HG03103 (cell line): ENCODE measurements at regions not wholly inside any gene's neighbourhood (a gene's known extent, or its start where the extent isn't known, plus 50 kb on each side); places are given as distances from the start of the nearest gene placed in this dataset.

Source experiments
- ATAC-seq: cut with Tn5 transposase; IDR thresholded peaks from one replicate; pipeline ENCODE4 v1.9.1; 2021; ENCODE audit warnings: low read depth; ENCODE audit not compliant: unreplicated experiment

GRCh38 chr3:139197251-139197650 is 146.6 kb upstream of the MRPS22 start:
- ATAC-seq = no peak

DNA sequence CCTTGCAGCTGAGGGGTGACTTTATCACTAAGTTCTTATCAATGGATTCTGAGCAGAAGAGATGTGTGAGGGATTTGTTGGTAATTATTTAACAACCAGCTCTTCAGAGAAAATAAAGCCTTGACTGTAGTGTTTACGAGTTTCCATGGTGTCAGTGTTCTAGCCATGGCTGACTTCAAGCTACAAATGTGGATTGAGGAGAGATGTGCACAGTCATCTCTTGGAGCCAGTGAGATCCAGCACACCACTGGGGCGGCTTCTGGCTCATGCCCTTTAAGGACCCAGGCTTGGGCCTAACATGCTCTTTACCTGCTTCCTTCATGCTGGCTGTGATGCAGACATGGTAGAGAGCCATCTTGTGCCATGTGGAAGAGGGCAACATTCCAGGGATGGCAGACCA is 145.6 kb upstream of the MRPS22 start:
- ATAC-seq = no peak

DNA sequence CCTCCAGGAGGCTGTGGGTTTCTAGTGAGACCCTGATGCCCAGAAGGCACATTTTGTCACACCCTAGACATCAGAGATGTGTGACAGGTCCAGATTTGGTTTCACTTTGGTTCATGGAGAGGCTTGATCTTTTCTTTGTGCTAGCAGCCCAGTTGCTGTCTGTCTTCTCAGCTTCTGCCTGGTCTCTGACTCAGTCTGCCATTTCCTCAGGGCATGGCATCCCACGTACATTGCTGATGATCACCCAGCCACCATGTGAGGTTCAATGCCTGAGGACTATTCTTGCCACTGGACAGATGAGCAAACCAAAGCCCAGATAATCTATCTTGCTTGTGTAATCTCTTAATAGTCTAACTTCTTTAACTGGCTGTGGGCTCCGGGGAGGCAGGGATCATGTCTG is 144.9 kb upstream of the MRPS22 start:
- ATAC-seq = no peak

DNA sequence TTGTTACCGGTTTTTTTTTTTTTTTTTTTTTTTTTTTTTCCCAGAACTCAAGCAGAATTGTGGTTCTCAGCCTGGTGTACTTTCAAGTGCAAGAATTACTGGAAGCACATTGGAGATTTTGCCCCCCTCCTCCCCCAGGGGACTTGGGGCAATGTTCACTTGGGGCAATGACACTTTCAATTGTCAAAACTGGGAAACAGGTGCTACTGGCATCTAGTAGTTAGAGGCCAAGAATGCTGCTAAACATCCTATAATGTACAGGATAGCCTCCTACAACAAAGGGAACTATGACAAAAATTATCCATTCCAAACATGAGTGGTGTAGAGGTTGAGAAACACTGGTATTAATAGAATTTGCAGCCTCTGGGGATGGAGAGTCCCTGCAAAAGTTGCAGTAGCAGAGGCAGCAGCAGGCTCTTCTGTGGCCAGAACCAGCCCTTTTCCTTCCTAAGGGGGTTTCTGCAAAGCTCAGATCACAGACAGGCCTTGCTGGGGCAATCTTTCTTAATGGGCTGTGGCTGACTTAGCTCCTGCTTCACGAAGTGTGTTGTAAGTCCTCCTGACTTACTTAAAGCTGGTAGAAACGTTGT is 144.3 kb upstream of the MRPS22 start:
- no peak for ATAC-seq

DNA sequence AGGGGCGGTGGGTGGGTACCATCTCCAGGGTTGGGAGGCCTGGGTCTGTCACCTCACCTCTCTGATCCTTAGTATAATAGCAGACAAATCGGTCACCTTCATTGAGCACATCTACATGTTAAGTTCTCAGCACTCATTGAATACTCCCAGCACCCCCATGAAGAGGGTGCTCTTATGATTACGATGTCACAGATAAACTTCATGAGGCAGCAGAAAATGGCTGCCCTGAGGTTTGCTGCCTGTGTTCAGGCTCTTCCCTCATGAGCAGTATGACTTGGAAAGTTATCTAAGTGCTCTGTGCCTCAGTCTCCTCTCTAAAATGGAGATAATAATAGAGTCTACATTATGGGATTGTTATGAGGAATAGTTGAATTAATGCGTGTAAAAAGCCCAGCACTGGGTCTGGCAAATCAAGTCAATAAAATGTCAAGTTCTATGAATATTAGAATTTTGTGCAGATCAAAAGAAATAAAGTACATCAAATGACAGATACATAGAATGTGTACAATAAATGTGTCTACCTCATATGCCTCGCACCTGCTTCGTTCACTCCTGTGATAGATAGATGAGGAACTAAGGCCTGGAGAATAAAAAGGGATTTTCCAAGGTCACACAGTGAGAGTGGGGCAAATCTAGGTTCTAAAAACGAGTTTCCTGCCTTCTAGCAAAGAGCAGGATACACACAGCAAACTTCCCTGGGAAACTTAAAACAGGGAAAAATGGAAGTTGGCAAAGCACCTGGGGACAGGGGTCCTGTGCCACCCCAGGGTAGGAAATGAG is 142.2 kb upstream of the MRPS22 start:
- no peak for ATAC-seq

GRCh38 chr3:139202226-139202958 is 141.4 kb upstream of the MRPS22 start:
- no peak for ATAC-seq

DNA sequence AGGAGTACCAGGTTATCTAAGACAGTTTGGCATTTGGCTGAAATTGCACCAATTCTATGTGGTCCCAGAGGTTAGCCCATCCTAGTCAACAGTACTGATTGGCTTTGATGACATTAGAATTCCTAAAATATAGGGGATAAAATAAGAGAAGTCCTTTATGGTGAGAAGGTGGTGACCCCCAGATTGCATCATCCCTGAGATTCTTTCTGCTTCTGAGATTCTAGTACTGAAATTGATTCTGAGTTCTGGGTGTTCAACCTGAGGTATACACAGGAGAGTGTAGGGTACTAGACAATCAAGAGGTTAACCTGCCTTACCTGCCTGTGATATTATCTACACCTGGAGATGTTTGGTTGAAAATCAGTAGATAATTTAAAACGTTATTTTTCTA is 140.9 kb upstream of the MRPS22 start:
- ATAC-seq = no peak

GRCh38 chr3:139203752-139204151 is 140.1 kb upstream of the MRPS22 start:
- no peak for ATAC-seq

- no peak for ATAC-seq
Observed at GRCh38 chr3:139204728-139205127, 139.1 kb upstream of the MRPS22 start.

DNA sequence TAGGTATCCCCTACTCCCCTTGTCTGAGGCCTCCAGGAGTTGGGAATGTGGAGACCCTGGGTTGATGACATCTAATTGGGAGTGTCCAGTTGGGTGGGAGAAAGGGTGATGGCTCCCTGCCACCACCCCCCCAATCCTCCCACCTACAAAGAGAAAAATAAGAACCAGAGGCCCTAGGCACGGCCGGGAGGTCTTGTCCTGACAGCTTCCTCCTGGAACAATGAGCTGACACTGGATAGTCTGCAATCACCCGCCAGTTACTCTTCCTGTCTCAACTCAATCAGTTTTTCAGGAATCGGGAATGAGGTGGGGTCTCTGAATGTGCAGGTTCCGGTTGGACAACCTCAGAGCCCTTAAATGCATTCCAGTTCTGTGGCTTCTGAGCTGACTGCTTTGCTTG is 129.9 kb upstream of the MRPS22 start:
- ATAC-seq = no peak

- no peak for ATAC-seq
Observed at GRCh38 chr3:139216958-139217357, 126.9 kb upstream of the MRPS22 start.

GRCh38 chr3:139217633-139218032 is 126.2 kb upstream of the MRPS22 start:
- no peak for ATAC-seq

DNA sequence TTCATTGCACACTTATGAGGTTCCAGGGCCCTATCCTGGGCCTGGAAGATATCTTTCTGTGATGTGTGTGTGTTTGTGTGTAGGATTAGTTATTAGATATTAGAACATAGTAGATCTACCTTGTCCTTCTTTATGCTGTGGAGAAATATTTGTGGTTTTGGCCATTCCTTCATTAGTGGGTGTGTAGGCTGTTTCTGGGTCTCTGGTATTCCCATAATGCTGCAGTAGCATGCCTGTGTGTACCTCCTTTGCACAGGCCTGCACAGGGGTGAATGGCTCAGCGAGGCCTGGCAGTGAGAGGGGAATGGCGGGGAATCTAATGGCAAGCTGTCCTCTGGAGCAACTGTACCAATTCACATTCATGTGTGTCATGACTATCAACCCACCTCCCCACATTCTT is 125.8 kb upstream of the MRPS22 start:
- no peak for ATAC-seq

DNA sequence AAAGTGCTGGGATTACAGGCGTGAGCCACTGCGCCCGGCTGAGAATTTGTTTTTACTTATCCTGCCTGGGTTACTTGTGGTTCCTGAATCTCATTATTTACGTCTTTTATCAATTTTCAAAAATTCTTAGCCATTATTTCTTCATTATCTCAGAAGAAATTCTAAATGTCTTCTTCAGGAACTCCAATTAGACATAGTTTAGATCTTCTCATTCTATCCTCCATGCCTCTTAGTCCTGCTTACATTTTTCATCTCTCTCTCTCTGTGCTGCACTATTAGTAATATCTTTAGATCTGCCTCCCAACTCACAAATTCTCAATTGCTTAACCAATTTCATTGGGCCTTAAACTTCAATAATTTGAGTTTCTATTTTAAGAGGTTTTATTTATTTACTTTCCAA is 124.4 kb upstream of the MRPS22 start:
- ATAC-seq = no peak

DNA sequence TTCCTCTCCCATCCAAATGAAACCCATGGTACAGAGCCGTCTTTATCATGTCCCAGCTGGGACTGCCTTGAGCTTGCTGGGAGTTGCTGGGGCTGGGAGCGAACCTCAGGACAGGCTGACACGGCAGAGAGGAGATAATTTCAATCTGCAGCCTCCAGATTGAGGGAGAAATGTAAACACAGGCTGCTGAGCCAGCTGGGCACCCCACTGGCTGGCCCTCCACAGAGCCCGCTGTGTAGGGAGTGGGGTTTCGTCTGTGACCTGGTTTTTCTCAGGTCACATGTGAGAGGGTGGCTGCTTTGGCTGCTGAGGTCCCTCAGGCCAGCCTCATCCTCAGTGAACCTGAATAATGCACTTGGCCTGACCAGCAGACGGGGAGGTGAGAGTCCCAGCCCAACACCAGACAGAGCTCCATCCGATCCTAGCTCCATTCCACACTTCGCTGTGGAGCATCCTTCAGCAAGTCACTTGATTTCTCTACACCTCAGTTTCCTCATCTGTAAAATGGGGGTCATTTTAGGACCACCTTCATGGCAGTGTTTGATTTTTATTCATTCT is 121.6 kb upstream of the MRPS22 start:
- no peak for ATAC-seq

GRCh38 chr3:139225548-139225947 is 118.3 kb upstream of the MRPS22 start:
- ATAC-seq = no peak

DNA sequence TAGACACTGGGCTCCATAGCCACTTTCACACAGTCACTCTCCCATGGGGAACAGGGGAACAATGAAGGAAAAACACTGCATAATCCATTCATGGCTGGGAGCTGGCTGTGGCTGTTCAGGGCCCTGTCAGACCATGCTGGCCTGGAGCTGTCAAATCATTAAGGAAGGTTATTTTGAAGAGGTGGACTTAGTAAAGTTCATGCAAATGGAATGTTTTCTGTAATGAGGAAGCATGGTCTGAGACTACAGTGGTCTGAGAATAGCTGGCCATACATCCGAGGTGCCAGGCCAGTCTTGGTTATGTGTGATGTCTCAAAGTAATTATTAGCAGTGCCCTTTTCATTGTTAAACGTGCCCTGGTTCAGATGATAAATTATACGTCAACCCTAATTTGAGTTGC is 117.1 kb upstream of the MRPS22 start:
- ATAC-seq = no peak

DNA sequence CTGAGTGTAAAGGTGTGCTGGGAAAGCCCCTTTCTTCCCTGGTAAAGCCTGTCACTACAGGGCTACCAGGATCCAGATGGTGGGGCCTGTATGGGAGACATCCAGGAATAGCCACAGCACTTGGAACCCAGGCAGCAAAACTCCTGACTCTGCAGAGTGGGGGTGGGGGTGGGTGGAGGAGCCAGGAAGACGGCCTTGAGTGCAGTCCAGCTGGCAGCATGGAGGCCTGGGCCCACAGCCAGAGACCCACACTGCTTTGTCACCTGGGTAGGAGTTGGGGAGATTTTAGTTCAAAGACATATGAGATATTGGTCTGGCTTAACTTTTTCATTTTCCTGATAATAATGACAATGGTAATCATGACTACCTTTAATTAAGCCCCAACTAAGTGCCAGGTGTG is 116.7 kb upstream of the MRPS22 start:
- no peak for ATAC-seq

DNA sequence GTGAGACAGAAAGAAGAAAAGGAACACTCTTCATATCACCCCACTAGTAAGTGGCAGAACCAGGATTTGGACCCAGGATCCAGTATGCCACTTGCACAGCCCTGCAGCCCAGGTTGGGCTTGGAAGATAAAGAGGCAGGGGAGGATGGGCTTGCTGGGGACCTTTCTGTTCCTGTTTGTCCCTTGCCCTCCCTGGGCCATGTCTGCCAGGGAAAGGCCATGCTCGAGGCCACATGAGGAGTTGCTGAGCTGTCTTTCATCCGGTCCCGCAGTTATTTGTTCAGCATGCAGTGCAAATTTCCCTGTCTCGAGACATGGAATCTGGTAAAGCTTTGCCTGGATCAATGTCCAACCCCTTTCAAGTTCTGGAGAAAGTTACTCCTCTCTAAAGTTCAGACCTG is 116.0 kb upstream of the MRPS22 start:
- ATAC-seq = no peak

DNA sequence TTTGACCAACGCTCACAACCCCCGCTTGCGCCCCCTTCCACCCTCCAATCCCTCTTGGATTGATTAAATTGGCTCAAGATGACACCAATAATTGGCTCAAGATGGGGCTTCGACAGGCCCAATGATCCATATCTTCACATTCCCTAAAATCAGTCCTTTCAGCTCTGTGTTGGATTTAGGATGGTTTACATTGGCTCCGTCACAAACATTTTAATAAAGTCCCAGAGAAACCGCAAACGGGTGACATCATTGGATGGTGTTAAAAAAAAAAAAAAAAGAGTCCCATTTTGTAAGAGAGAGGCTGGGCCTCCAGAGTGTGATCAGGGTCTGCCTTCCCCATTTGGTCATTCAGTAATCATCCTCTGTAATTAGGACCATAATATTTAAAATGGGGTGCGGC is 113.4 kb upstream of the MRPS22 start:
- no peak for ATAC-seq

DNA sequence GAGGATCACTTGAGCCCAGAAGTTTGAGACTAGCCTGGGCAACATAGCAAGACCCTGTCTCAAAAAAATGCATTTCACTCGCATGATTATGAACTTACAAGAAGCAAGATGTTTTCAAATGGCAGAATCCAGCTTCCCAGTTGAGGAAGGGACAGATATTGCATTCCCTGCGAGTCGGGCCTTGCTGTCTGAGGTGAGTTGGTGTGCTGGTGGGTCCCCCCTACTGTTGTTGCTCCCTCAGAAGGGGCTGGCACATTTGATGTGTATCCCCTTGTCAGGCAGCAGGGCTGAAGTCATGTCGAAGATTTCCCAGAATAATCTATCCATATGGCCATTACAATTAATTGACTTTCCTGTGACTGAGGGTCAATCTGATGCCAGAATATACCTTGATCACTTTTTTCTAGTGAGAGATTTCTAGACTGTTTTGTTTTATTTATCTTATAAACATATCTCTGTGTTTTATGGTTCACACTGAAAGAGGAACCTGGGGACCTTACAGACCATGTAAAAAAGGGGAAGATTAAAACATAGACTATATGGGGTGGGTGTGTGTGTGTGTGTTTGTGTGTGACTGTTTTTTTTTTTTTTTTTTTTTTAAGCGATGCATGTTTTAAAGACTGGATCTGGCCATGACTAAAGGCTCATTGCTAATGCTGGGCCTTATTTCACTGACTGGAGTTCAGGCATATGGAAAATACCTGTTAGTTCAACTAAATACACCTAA is 112.1 kb upstream of the MRPS22 start:
- no peak for ATAC-seq
